Caco-2 (cell line): ENCODE measurements at regions not wholly inside any gene's neighbourhood (a gene's known extent, or its start where the extent isn't known, plus 50 kb on each side); places are given as distances from the start of the nearest gene placed in this dataset.

Experiments used
- BruUV-seq: library from RNA; stranded (reverse); fragments of 400-500 nt; replicated peaks from 2 replicates; lab custom pipeline; 2021; lab: Mats Ljungman, UMichigan
- CTCF ChIA-PET: fragments of 300-600 bp; sonication (Branson Sonifier 250); formaldehyde crosslinking; loops from one replicate; lab custom pipeline; 2022; ENCODE audit warnings: antibody characterized with exemption; lab: Charles Lee
- POLR2A ChIA-PET: fragments of 300-600 bp; sonication (Branson Sonifier 250); formaldehyde crosslinking; loops from one replicate; lab custom pipeline; 2022; ENCODE audit warnings: antibody characterized with exemption; lab: Charles Lee
- DNase-seq, 2 experiments: peaks; one replicate each; pipeline versions ENCODE4 v3.0.0 to v3.0.0-alpha.2; 2020 to 2022
- H3K27me3 ChIP-seq: replicated peaks from 2 replicates; pipeline ENCODE4 v1.6.0; 2011; ENCODE audit warnings: low read length; ENCODE audit not compliant: control insufficient read depth, insufficient read depth
- H3K36me3 ChIP-seq: 2 replicates; pipeline ENCODE4 v1.5.1; 2011; ENCODE audit warnings: low read length; ENCODE audit not compliant: control insufficient read depth, insufficient read depth
- H3K4me1 ChIP-seq: fragments of 250-450 bp; sonication (Bioruptor Pico); 2 replicates; pipeline ENCODE4 v1.5.1; 2020; ENCODE audit warnings: mild to moderate bottlenecking
- H3K4me3 ChIP-seq: 2 replicates; pipeline ENCODE4 v1.5.1; 2011; ENCODE audit warnings: low read depth, mild to moderate bottlenecking, control low read depth, low read length
- H3K9me3 ChIP-seq: fragments of 250-450 bp; sonication (Bioruptor Pico); 2 replicates; pipeline ENCODE4 v1.5.1; 2020; ENCODE audit warnings: mild to moderate bottlenecking, moderate library complexity
- H3K27ac Mint-ChIP-seq: one replicate; pipeline ENCODE4 v1.8.0; 2022; ENCODE audit warnings: mixed read lengths; ENCODE audit not compliant: unreplicated experiment
- H3K27me3 Mint-ChIP-seq: one replicate; pipeline ENCODE4 v1.8.0; 2022; ENCODE audit warnings: mixed read lengths; ENCODE audit not compliant: insufficient read depth, unreplicated experiment
- H3K36me3 Mint-ChIP-seq: one replicate; pipeline ENCODE4 v1.8.0; 2022; ENCODE audit warnings: mild to moderate bottlenecking, mixed read lengths; ENCODE audit not compliant: insufficient read depth, unreplicated experiment
- H3K4me1 Mint-ChIP-seq: one replicate; pipeline ENCODE4 v1.8.0; 2022; ENCODE audit warnings: low read depth, mixed read lengths; ENCODE audit not compliant: unreplicated experiment
- H3K4me3 Mint-ChIP-seq: one replicate; pipeline ENCODE4 v1.8.0; 2022; ENCODE audit warnings: mild to moderate bottlenecking, moderate library complexity, mixed read lengths; ENCODE audit not compliant: unreplicated experiment
- H3K9me3 Mint-ChIP-seq: one replicate; pipeline ENCODE4 v1.8.0; 2022; ENCODE audit warnings: mixed read lengths; ENCODE audit not compliant: unreplicated experiment
- intact Hi-C: fragments of 100-400 bp; cut with micrococcal nuclease; formaldehyde crosslinking; loops from one replicate; pipeline ENCODE4 v1.10.0; 2022; ENCODE audit not compliant: unreplicated experiment
- TF ChIP-seq, protein P1 (sequence below), 2 experiments: fragments of 200-600 bp in 1 of 2; IDR thresholded peaks; 1 replicate in 1 of 2; 2 replicates in 1 of 2; pipeline versions ENCODE4 v1.5.1 to v1.8.0; 2011 to 2022; ENCODE audit warnings: antibody characterized with exemption in 1 of 2, control low read depth in 1 of 2, inconsistent platforms in 1 of 2, low read depth in 1 of 2, low read length in 1 of 2, mild to moderate bottlenecking in 1 of 2, moderate library complexity in 1 of 2; ENCODE audit not compliant: insufficient read depth in 1 of 2, severe bottlenecking in 1 of 2, unreplicated experiment in 1 of 2

DNA sequence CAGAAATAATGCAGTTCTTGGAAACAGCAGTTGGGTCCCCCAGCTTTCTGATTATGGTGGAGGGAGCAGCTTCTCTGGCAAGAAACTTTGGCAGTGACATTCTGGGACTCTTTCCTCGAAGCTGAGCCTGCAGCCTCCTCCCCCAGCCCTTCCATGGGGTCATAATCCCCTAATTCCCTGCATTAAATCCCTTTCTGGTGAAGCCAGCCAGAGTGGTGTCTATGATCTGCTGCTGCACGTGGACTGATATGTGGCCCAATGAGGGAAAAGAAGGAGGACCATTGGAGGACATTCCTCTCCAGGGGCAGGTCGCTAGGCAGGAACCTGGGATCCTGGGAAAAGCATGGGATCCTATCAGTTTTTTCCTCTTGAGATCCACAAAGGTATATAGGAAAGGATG lies 470.5 kb downstream of the RPS24 start:
- no peaks in the 10 kb centered on the region for H3K27me3 Mint-ChIP-seq
- no peaks in the 10 kb centered on the region for H3K9me3 Mint-ChIP-seq
- Histone ChIP-seq H3K36me3 (no peaks in the 10 kb centered on the region), H3K4me3 (no peak overlapping the region), H3K4me1 (no peaks in the 10 kb centered on the region), H3K9me3 (no peaks in the 10 kb centered on the region), H3K27me3 (no peaks in the 10 kb centered on the region)
- ChIA-PET POLR2A (no interaction called here), CTCF (no interaction called here)
- H3K4me3 Mint-ChIP-seq: no peak overlapping the region
- intact Hi-C loops: no loop called here
- no peaks in the 10 kb centered on the region for H3K36me3 Mint-ChIP-seq
- DNase-seq: no peak
- no peaks in the 10 kb centered on the region for H3K4me1 Mint-ChIP-seq
- H3K27ac Mint-ChIP-seq: no peak overlapping the region
- TF ChIP-seq, protein P1, sequence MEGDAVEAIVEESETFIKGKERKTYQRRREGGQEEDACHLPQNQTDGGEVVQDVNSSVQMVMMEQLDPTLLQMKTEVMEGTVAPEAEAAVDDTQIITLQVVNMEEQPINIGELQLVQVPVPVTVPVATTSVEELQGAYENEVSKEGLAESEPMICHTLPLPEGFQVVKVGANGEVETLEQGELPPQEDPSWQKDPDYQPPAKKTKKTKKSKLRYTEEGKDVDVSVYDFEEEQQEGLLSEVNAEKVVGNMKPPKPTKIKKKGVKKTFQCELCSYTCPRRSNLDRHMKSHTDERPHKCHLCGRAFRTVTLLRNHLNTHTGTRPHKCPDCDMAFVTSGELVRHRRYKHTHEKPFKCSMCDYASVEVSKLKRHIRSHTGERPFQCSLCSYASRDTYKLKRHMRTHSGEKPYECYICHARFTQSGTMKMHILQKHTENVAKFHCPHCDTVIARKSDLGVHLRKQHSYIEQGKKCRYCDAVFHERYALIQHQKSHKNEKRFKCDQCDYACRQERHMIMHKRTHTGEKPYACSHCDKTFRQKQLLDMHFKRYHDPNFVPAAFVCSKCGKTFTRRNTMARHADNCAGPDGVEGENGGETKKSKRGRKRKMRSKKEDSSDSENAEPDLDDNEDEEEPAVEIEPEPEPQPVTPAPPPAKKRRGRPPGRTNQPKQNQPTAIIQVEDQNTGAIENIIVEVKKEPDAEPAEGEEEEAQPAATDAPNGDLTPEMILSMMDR (IDR thresholded peaks at IDR 0.05; ENCODE audit: insufficient read depth in 1 of 2, low read depth in 1 of 2, low read length in 1 of 2, severe bottlenecking in 1 of 2, unreplicated experiment in 1 of 2): no peak
- no TSS peak for BruUV-seq

DNA sequence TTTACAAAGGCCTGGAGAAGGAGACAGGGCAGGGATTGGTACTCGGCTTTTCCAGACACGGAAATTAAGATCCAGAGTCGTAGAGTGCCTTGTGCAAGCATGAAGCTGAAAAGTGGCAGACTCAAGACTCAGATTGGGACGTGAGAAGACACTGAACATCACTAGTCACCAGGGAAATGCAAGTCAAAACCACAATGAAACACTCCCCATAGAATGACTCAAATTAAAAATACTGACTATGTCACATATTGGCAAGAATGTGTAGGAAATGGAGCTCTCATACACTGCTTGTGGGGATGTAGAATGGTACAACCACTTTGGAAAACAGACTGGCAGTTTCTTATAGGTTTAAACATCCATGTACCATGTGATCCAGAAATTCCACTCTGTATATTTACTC lies 472.0 kb downstream of the RPS24 start:
- POLR2A ChIA-PET: no interaction called here
- Histone ChIP-seq H3K27me3 (no peaks in the 10 kb centered on the region), H3K4me3 (no peak overlapping the region), H3K36me3 (no peaks in the 10 kb centered on the region), H3K4me1 (no peaks in the 10 kb centered on the region), H3K9me3 (no peaks in the 10 kb centered on the region)
- Mint-ChIP-seq H3K27me3 (no peaks in the 10 kb centered on the region), H3K36me3 (no peaks in the 10 kb centered on the region), H3K9me3 (no peaks in the 10 kb centered on the region), H3K27ac (no peak overlapping the region), H3K4me3 (no peak overlapping the region), H3K4me1 (no peaks in the 10 kb centered on the region)
- BruUV-seq: no TSS peak
- TF ChIP-seq, protein P1 (IDR thresholded peaks at IDR 0.05; ENCODE audit: insufficient read depth in 1 of 2, low read depth in 1 of 2, low read length in 1 of 2, severe bottlenecking in 1 of 2, unreplicated experiment in 1 of 2): no peak
- intact Hi-C loops: no loop called here
- CTCF ChIA-PET: no interaction called here
- no peak for DNase-seq

DNA sequence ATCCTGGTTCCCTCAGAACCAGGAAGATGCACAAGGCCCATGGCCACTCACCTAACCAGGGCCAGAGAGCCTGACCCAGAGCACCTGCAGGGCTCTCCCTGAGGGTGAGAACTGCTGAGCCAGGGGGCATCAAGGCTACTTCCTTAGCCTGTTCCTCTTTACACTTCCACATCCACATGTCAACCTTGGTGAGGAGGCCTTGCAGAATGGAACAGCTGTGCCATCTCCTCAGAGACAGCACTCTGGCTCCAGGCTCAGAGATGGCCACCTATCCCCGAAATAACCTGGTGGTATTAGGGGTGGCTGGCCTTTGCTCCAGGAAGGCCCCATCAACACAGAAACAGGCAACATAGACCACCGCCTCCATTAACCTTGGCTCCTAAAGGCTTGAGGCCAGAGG lies 473.0 kb downstream of the RPS24 start:
- TF ChIP-seq, protein P1 (IDR thresholded peaks at IDR 0.05; ENCODE audit: insufficient read depth in 1 of 2, low read depth in 1 of 2, low read length in 1 of 2, severe bottlenecking in 1 of 2, unreplicated experiment in 1 of 2): no peak
- Histone ChIP-seq H3K36me3 (no peaks in the 10 kb centered on the region), H3K4me3 (no peak overlapping the region), H3K9me3 (no peaks in the 10 kb centered on the region), H3K27me3 (no peaks in the 10 kb centered on the region), H3K4me1 (no peaks in the 10 kb centered on the region)
- DNase-seq: no peak
- Mint-ChIP-seq H3K4me3 (no peak overlapping the region), H3K27me3 (no peaks in the 10 kb centered on the region), H3K27ac (no peak overlapping the region), H3K36me3 (no peaks in the 10 kb centered on the region), H3K4me1 (no peaks in the 10 kb centered on the region), H3K9me3 (no peaks in the 10 kb centered on the region)
- ChIA-PET POLR2A (no interaction called here), CTCF (no interaction called here)
- intact Hi-C loops: no loop called here
- no TSS peak for BruUV-seq
